HG02763 (cell line): ENCODE measurements at regions not wholly inside any gene's neighbourhood (a gene's known extent, or its start where the extent isn't known, plus 50 kb on each side); places are given as distances from the start of the nearest gene placed in this dataset.

Experiments
- ATAC-seq: cut with Tn5 transposase; IDR thresholded peaks from one replicate; pipeline ENCODE4 v1.9.1; 2021; ENCODE audit warnings: mild to moderate bottlenecking, moderate library complexity; ENCODE audit not compliant: unreplicated experiment

- no peak for ATAC-seq
Observed at GRCh38 chr18:53664575-53664974, 559.9 kb downstream of the MBD2 start.

GRCh38 chr18:53660306-53660705 is 564.2 kb downstream of the MBD2 start:
- no peak for ATAC-seq

GRCh38 chr18:53657257-53657656 is 567.2 kb downstream of the MBD2 start:
- no peak for ATAC-seq

- ATAC-seq = no peak
Observed at GRCh38 chr18:53649621-53650020, 574.8 kb downstream of the MBD2 start.

- no peak for ATAC-seq
Observed at GRCh38 chr18:53644799-53645471, 579.5 kb downstream of the MBD2 start.

- no peak for ATAC-seq
Observed at GRCh38 chr18:53639687-53640086, 584.8 kb downstream of the MBD2 start.

GRCh38 chr18:53629337-53629736 is 595.1 kb downstream of the MBD2 start:
- ATAC-seq = no peak

- no peak for ATAC-seq
Observed at GRCh38 chr18:53625997-53626599, 598.4 kb downstream of the MBD2 start.

- ATAC-seq = no peak
Observed at GRCh38 chr18:53610957-53611356, 613.5 kb downstream of the MBD2 start.

- no peak for ATAC-seq
Observed at GRCh38 chr18:53606792-53607191, 617.7 kb downstream of the MBD2 start.

GRCh38 chr18:53605198-53605597 is 619.3 kb downstream of the MBD2 start:
- no peak for ATAC-seq

GRCh38 chr18:53603276-53603675 is 621.2 kb downstream of the MBD2 start:
- no peak for ATAC-seq

- no peak for ATAC-seq
Observed at GRCh38 chr18:53601344-53601743, 623.1 kb downstream of the MBD2 start.

GRCh38 chr18:53586923-53587322 is 637.5 kb downstream of the MBD2 start:
- ATAC-seq = no peak
